ENCODE measurements at regions not wholly inside any gene's neighbourhood (a gene's known extent, or its start where the extent isn't known, plus 50 kb on each side); places are given as distances from the start of the nearest gene placed in this dataset.

- no peak for DNase-seq (ENCODE audit: low read depth)
- TF ChIP-seq CTCF (conservative IDR thresholded peaks at IDR 0.05; ENCODE audit: low read depth, low read length): no peak
- no peak overlapping the region for H3K4me3 ChIP-seq (ENCODE audit: low read depth, low read length)
Observed at GRCh38 chr14:87081004-87081403, 912.0 kb downstream of the GALC start.

- TF ChIP-seq CTCF (conservative IDR thresholded peaks at IDR 0.05; ENCODE audit: low read depth, low read length): no peak
- DNase-seq (ENCODE audit: low read depth): no peak
Observed at GRCh38 chr14:87080146-87080545, 912.8 kb downstream of the GALC start.

GRCh38 chr14:87079416-87079815 is 913.6 kb downstream of the GALC start:
- no peak for DNase-seq (ENCODE audit: low read depth)
- H3K4me3 ChIP-seq (ENCODE audit: low read depth, low read length): no peak overlapping the region
- no peak for TF ChIP-seq CTCF (conservative IDR thresholded peaks at IDR 0.05; ENCODE audit: low read depth, low read length)

More at GRCh38 chr14:87080146-87080545, 912.8 kb downstream of the GALC start:
- no peak overlapping the region for H3K4me3 ChIP-seq (ENCODE audit: low read depth, low read length)

- DNase-seq (ENCODE audit: low read depth): no peak
- no peak for TF ChIP-seq CTCF (conservative IDR thresholded peaks at IDR 0.05; ENCODE audit: low read depth, low read length)
Observed at GRCh38 chr14:87076922-87077321, 916.1 kb downstream of the GALC start.

GRCh38 chr14:87076146-87076545 is 916.8 kb downstream of the GALC start:
- DNase-seq (ENCODE audit: low read depth): no peak
- no peak for TF ChIP-seq CTCF (conservative IDR thresholded peaks at IDR 0.05; ENCODE audit: low read depth, low read length)
- no peak overlapping the region for H3K4me3 ChIP-seq (ENCODE audit: low read depth, low read length)

More at GRCh38 chr14:87076922-87077321, 916.1 kb downstream of the GALC start:
- H3K4me3 ChIP-seq (ENCODE audit: low read depth, low read length): no peak overlapping the region

GRCh38 chr14:87073880-87074570 is 919.0 kb downstream of the GALC start:
- TF ChIP-seq CTCF (conservative IDR thresholded peaks at IDR 0.05; ENCODE audit: low read depth, low read length): no peak
- DNase-seq (ENCODE audit: low read depth): no peak
- no peak overlapping the region for H3K4me3 ChIP-seq (ENCODE audit: low read depth, low read length)

- no peak for DNase-seq (ENCODE audit: low read depth)
- H3K4me3 ChIP-seq (ENCODE audit: low read depth, low read length): no peak overlapping the region
- no peak for TF ChIP-seq CTCF (conservative IDR thresholded peaks at IDR 0.05; ENCODE audit: low read depth, low read length)
Observed at GRCh38 chr14:87067591-87067990, 925.4 kb downstream of the GALC start.
